Tibial nerve (tissue), 3 donors: ENCODE measurements at regions not wholly inside any gene's neighbourhood (a gene's known extent, or its start where the extent isn't known, plus 50 kb on each side); places are given as distances from the start of the nearest gene placed in this dataset.

Experiments used
- CTCF ChIP-seq, 5 experiments: fragments of 200-600 bp in 3 of 5; fragments of 450-650 bp in 2 of 5; sonication (generic) in 3 of 5; IDR thresholded peaks; one replicate each; pipeline ENCODE4 v1.5.1; 2016 to 2019; ENCODE audit warnings: antibody characterized with exemption in 5 of 5, mild to moderate bottlenecking in 3 of 5, moderate library complexity in 2 of 5
- POLR2A ChIP-seq, 2 donors: fragments of 450-650 bp; IDR thresholded peaks; one replicate each; pipeline ENCODE4 v1.6.1; 2017; ENCODE audit warnings: antibody characterized with exemption in 2 of 2, mild to moderate bottlenecking in 2 of 2, moderate library complexity in 2 of 2

- TF ChIP-seq CTCF (IDR thresholded peaks at IDR 0.05), result peak in 4 of 5 experiments; percentile 36 to 52 (median 42)
- no peak for TF ChIP-seq POLR2A (IDR thresholded peaks at IDR 0.05)
These were observed 197.5 kb upstream of the TMEM132C start for GRCh38 chr12:128069359-128069997.
